ENCODE measurements at regions not wholly inside any gene's neighbourhood (a gene's known extent, or its start where the extent isn't known, plus 50 kb on each side); places are given as distances from the start of the nearest gene placed in this dataset.

GRCh38 chr12:126347421-126347820 is 1282.2 kb downstream of the AACS start:
- DNase-seq, result no peak

DNA sequence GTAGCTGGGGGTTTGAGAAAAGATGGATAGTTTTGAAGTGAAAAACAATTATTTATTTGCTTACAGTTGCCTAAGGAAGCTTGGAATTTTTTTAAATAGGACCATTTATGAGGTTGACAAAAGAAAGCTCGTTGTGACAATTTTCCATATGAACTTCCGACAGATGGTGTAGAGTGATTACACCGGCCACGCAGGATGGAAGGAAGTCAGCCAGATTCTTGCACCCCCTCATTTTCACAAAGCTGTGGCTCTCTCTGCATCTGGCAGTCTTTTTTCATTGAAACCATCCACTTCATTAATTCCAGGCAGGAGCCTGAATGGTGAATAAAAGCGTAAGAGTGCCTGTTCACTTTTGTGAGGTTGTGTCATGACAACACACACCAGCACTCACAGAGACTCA is 1284.1 kb downstream of the AACS start:
- no peak for DNase-seq

- DNase-seq, result no peak
Observed at GRCh38 chr12:126353604-126354003, 1288.4 kb downstream of the AACS start.

GRCh38 chr12:126354633-126355032 is 1289.4 kb downstream of the AACS start:
- DNase-seq, result no peak

- no peak for DNase-seq
Observed at GRCh38 chr12:126355346-126355745, 1290.1 kb downstream of the AACS start.

DNA sequence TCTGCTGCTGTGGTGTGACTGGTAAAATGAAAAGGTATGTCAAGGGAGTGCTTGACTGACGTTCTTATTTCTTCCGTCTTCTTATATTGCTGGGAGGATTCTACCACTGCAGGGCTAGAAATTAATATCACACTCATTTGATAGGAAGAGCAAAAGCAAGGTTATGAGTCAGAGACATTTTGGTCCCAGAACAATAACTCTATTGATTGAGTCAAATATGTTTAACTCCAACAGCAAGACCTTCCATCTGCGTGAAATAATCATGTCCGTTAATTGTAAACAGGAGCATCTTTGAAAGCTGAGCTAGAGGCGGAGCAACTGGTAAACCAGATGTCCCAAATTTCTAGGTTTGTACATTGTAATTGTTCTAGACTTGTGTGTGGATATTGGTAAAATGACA is 1293.6 kb downstream of the AACS start:
- DNase-seq, result no peak

GRCh38 chr12:126359216-126359615 is 1294.0 kb downstream of the AACS start:
- no peak for DNase-seq

- no peak for DNase-seq
Observed at GRCh38 chr12:126361804-126362203, 1296.6 kb downstream of the AACS start.

- no peak for DNase-seq
Observed at GRCh38 chr12:126362493-126362892, 1297.3 kb downstream of the AACS start.

DNA sequence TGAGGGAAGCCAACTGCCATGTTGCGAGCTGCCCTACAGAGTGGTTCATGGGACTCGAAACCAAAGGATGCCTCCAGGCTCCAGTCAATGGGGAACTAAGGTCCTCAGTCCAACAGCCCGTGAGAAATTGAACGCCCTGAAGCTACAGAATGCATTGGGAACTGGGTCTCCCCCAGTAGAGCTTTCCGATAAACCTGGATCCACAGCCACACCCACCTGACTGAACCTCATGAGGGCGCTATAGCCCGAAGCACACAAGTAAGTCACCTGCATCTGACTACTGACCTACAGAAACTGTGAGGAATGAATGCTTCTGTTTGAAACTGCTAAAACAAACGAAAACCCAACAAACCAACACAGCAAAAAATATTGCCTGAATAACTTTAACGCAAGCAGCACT is 1297.7 kb downstream of the AACS start:
- no peak for DNase-seq

DNA sequence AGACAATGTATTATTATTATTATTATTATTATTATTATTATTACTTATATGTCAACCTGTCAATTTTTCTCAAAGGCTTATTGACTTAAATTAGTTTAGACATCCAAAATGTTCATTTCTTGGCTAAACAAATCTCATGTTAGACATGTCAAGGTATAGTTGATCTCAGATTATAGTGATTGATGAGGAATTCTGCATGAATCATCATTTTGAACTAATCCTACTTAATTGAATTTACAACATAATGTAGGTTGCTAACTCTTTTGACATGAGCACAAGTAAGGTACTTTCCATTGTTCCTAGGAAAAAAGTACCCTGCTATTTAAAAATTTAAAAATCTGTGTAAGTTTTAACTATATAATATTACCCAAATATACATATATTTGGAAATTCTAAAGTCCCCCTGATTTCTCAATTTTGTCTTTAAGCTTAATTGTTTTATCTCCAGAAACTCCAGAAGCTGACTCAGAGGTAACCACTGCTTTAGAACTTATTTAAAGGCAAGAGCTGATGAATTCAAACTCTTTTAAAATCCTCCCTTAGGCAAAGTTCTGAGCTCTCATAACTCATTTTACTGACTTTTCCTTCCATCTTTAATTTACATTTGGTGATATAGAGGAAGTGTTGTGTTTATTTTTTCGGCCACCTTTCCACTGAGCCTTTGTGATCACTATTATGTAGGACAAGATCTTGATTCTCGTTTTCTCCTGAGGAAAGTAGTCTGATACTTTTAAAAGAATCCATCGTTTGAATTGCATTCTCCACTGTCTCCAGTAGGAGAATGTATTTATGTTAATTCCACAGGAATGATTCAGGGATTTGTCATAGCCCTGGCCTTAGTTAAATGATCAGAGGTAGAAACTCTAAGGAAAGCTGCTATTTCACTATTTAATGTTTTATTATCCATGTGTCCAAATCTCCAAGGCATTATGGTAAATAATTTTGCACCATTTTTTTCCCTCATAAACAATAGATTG is 1304.5 kb downstream of the AACS start:
- no peak for DNase-seq

- no peak for DNase-seq
Observed at GRCh38 chr12:126383506-126383905, 1318.3 kb downstream of the AACS start.

DNA sequence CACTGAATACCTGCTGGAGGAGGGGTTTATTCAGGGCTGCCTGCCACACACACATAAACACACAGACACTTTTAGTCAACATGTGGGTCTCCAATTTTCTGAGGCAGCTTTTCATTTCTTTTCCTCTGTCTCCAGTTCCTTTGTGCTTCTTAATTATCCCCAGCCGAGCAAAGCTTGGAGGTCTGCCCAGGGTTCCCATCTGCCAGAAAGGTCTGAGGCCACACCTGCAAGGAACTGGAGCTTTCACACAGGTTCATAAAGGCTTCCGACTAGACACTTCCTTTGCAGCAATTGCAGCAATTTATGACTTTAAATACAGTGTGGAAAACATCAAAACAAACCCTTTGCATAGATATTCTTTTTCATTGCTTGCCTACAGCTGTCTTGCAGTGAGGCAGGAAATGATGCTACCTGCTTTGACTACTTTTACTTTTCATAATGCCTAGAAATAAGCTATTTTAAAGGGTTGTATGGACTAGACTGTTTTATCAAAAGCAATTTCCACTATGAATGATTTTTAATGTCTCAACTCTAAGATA is 1318.9 kb downstream of the AACS start:
- DNase-seq, result no peak

GRCh38 chr12:126385785-126386184 is 1320.5 kb downstream of the AACS start:
- DNase-seq, result no peak

DNA sequence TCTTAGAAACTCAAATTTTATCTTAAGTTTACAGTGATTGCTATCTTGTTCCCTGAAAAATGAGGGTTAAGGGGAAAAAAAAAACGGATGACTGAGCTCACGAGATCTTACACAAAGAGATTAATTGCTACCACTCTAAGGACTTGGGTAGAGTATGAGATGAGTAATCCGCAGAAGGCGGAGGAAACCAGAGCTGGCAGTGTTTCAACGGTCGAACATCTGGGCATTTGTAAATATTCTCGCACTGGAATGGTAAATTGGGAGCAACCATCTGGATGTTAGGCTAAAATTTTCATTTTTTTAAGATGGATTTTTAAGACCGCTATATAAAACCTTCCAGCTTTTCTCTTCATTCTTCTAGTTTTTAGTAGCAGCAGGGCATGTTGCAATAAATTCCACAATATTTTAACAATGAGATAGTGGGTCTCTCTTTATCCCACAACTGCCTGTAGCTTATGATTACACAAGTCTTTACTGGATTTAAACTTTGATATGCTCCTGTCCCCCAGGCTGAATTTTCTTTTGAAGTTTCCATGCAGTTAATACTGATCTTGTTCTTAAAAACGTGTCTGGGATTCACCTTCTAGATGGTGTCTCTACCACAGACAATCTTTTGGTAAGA is 1324.1 kb downstream of the AACS start:
- DNase-seq, result no peak

GRCh38 chr12:126389961-126390360 is 1324.7 kb downstream of the AACS start:
- no peak for DNase-seq

- DNase-seq, result no peak
Observed at GRCh38 chr12:126390969-126391566, 1325.8 kb downstream of the AACS start.

DNA sequence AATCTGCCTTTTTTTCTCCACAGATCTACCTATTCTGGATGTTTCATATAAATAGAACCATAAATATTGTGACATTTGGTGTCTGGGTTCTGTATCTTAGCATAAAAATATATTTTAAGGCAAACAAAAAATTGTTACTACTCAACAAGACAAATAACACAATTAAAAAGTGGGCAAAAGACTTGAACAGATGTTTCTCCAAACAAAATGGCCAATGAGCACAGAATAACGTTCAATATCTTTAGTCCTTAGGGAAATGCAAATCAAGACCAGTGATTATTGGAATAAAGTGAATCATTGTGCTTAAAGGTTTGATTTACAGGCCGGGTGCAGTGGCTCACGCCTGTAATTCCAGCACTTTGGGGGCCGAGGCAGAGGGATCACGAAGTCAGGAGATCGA is 1331.3 kb downstream of the AACS start:
- no peak for DNase-seq

- no peak for DNase-seq
Observed at GRCh38 chr12:126397071-126397581, 1331.9 kb downstream of the AACS start.

- DNase-seq, result no peak
Observed at GRCh38 chr12:126397660-126398059, 1332.4 kb downstream of the AACS start.

DNA sequence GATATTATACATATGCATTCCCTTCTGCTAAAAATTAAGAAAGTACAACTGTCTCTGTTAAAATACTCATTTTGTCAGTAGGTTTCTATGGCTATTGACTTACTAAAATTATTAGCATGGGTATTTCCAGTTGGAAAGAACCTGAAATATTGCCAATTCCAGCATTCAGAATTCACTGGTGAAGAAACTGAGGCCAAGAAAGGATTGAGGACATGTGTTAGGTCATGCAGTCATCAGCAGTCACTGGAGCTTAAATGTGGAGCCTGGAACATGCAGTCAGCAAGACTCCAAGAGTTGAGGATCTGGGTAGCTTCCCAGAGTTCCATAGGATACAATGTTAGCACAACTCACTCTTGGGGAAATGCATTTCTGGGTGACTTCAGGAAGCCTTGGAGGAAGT is 1335.6 kb downstream of the AACS start:
- DNase-seq, result no peak

DNA sequence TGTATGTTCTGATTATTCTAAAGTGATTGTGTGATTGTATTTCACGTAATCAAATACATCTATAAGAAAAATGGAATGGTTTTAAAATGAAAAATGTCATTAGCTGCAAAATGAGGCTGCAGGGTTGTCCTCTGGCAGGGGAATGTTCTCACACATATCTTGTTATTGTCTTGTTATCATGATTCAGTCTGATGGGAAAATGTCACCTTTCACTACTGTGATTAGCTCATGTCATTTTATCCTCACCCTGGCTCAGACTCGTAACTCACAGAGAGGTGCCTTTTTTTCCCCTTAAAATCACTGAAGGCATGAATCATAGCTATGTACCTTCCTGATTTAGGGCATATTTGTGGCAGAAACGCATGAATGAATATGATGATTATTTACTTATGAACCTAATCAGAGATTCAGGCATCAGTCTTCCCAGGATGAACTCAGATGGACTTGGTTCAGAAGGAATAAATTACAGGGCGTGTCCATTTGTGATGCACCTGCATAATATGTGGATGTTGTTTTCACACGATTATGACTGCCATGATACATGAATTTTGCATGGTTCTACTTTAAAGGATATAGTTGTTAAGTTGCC is 1339.2 kb downstream of the AACS start:
- DNase-seq, result no peak

GRCh38 chr12:126418400-126418799 is 1353.2 kb downstream of the AACS start:
- DNase-seq, result no peak

All from CD4-positive, alpha-beta T cell treated with Interleukin-17A for 1 hour (primary cell).